ENCODE measurements at regions not wholly inside any gene's neighbourhood (a gene's known extent, or its start where the extent isn't known, plus 50 kb on each side); places are given as distances from the start of the nearest gene placed in this dataset.
"Not testable (repeated sequence)": the region's sequence is repeated elsewhere in the genome, so short reads cannot be mapped to it uniquely, and the experiment has no call there.

DNA sequence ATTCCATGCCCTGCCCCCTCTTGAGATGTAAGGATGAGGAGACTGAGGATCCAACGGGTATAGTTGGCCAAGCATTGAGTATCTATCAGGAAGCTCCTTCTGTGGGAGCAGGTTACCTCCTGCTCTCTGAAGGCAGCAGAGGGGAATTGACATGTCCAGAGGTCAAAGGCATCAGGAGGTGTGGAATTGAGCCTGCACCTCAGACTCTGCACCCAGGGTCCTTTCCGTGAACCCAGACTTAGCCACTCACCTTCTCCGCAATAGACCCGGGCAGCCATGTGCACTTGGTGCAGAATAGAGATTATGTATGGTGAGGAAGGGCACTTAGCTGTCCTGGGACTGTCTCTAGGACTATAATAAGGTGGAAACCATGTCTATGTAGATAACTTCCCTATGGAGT lies 399.0 kb upstream of the TPM1 start:
- H3K9ac ChIP-seq (ENCODE audit: low read length in 2 of 2): no peak overlapping the region
- no peaks in the 10 kb centered on the region for H3K36me3 ChIP-seq (ENCODE audit: control insufficient read depth in 2 of 2, insufficient read depth in 2 of 2, low read length in 2 of 2)
- H3K4me3 ChIP-seq (ENCODE audit: low read length in 2 of 2): no peak overlapping the region
- no peak overlapping the region for H3K27ac ChIP-seq (ENCODE audit: low read length)
- H3K4me1 ChIP-seq (ENCODE audit: control insufficient read depth, insufficient read depth, low read length): peaks cover 9% of the 10 kb centered on the region
- H3K9me3 ChIP-seq (ENCODE audit: control insufficient read depth in 2 of 2, low read length in 2 of 2): no peaks in the 10 kb centered on the region
- no peaks in the 10 kb centered on the region for H3K27me3 ChIP-seq (ENCODE audit: control insufficient read depth in 1 of 2, insufficient read depth in 2 of 2, low read length in 2 of 2)

DNA sequence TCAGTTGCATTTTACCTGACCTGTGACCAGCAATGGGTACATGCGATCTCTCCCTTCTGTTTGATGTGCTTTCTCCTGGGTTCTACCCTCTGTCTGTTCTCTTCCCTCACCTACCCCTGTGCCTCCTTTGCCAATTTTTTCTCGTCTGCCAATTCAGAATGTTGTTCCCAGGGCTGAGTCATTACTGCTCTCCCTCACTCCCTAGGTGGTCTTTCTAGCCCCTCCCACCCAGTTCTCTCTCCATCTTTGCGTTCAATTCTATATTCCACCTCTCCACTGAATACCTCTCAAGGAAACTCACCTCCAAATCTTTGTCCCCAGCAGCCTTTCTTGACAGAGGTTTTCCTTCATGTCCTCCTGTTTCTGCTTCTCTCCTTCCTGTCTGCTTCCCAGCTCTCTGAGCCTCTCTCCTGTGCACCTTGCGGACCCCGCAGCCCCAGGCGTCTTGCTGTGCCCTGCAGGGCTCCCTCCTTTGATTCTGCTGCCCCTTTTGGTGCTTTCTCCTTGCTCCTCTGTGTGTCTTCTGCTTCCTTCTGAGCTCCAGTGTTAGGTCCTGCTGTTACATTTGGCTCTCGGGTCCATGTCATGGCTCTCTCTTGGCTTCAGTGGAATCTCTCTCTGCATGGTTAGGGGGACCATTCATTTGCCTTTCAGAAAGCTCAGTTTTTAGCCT lies 398.2 kb upstream of the TPM1 start:
- Histone ChIP-seq H3K9ac (ENCODE audit: low read length in 2 of 2) (no peak overlapping the region), H3K36me3 (ENCODE audit: control insufficient read depth in 2 of 2, insufficient read depth in 2 of 2, low read length in 2 of 2) (no peaks in the 10 kb centered on the region), H3K4me1 (ENCODE audit: control insufficient read depth, insufficient read depth, low read length) (peaks cover 9% of the 10 kb centered on the region), H3K27me3 (ENCODE audit: control insufficient read depth in 1 of 2, insufficient read depth in 2 of 2, low read length in 2 of 2) (no peaks in the 10 kb centered on the region), H3K4me3 (ENCODE audit: low read length in 2 of 2) (no peak overlapping the region), H3K9me3 (ENCODE audit: control insufficient read depth in 2 of 2, low read length in 2 of 2) (no peaks in the 10 kb centered on the region), H3K27ac (ENCODE audit: low read length) (no peak overlapping the region)

DNA sequence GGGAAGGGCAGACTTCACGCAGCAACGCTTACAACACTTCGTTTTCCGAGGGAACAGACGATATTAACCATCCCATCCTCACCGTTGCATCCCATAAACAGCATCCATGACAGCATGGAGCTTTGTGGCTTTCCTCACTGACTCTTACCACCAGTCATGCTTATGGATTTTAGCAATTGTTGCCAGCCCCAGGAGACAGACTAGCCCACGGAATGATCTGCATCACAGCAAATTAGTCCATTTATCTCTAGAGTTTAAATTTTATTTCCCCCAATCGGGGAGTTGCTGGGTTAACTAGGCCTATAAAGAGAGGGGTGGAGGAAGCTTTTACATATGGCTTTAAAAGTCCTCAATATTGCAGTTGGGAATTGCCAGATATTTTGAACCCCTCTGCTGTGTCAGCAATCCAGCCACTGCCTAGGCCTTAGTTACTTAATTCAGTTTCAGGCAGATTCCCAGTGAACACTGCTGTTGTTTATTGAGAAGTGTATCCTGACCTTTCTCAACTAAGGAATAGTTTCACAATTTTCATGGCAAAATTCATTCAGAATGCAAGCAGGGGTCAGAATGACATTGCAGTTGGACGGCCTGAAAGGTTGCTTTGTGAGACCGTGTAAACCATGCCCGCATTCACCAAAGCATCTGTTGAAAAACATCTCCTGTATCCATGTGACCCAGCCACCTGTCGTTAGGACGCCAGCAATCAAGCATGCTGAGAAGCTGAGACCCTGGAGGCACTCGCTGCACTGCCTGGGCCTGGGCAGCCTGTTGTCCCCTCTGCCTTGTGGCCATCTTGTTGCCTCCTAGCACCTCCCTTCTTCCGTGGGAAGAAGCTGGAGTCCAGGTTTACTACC lies 397.4 kb upstream of the TPM1 start:
- no peak overlapping the region for H3K9ac ChIP-seq (ENCODE audit: low read length in 2 of 2)
- H3K9me3 ChIP-seq (ENCODE audit: control insufficient read depth in 2 of 2, low read length in 2 of 2): no peaks in the 10 kb centered on the region
- H3K4me1 ChIP-seq (ENCODE audit: control insufficient read depth, insufficient read depth, low read length): peaks cover 9% of the 10 kb centered on the region
- no peaks in the 10 kb centered on the region for H3K27me3 ChIP-seq (ENCODE audit: control insufficient read depth in 1 of 2, insufficient read depth in 2 of 2, low read length in 2 of 2)
- peaks cover 0 to 4% of the 10 kb centered on the region in 2 donors for H3K36me3 ChIP-seq (ENCODE audit: control insufficient read depth in 2 of 2, insufficient read depth in 2 of 2, low read length in 2 of 2)
- no peak overlapping the region for H3K4me3 ChIP-seq (ENCODE audit: low read length in 2 of 2)
- no peak overlapping the region for H3K27ac ChIP-seq (ENCODE audit: low read length)

DNA sequence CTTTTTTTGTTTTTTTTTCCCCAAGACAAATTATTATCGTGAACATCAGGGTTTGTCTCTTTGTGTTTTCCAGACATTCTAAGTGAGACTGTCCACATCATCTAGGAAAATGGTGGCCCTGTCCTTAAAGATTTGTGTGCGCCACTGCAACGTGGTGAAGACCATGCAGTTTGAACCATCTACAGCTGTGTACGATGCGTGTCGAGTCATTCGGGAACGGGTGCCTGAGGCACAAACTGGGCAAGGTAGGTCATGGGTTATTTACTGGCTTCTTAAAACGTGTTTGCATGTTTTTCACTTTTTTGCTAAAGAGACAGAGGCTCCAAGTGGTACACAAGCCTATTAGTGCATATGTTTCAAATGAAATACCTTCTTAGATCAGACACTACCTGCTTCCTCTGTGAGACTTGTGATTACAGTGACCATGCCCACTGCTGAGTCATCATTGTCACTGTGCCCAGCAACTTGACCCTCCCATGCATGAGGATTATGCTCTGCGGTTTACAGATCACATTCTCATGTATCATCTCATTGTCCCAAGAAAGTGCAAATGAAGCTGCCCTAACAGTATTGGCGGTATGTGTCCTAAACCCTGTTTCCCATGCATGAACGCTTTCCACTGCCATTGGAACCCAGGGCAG lies 395.2 kb upstream of the TPM1 start:
- Histone ChIP-seq H3K9me3 (ENCODE audit: control insufficient read depth in 2 of 2, low read length in 2 of 2) (no peaks in the 10 kb centered on the region), H3K36me3 (ENCODE audit: control insufficient read depth in 2 of 2, insufficient read depth in 2 of 2, low read length in 2 of 2) (peaks cover 0 to 11% of the 10 kb centered on the region in 2 donors), H3K4me3 (ENCODE audit: low read length in 2 of 2) (no peak overlapping the region), H3K9ac (ENCODE audit: low read length in 2 of 2) (no peak overlapping the region), H3K27ac (ENCODE audit: low read length) (no peak overlapping the region), H3K4me1 (ENCODE audit: control insufficient read depth, insufficient read depth, low read length) (peaks cover 9% of the 10 kb centered on the region), H3K27me3 (ENCODE audit: control insufficient read depth in 1 of 2, insufficient read depth in 2 of 2, low read length in 2 of 2) (no peaks in the 10 kb centered on the region)

DNA sequence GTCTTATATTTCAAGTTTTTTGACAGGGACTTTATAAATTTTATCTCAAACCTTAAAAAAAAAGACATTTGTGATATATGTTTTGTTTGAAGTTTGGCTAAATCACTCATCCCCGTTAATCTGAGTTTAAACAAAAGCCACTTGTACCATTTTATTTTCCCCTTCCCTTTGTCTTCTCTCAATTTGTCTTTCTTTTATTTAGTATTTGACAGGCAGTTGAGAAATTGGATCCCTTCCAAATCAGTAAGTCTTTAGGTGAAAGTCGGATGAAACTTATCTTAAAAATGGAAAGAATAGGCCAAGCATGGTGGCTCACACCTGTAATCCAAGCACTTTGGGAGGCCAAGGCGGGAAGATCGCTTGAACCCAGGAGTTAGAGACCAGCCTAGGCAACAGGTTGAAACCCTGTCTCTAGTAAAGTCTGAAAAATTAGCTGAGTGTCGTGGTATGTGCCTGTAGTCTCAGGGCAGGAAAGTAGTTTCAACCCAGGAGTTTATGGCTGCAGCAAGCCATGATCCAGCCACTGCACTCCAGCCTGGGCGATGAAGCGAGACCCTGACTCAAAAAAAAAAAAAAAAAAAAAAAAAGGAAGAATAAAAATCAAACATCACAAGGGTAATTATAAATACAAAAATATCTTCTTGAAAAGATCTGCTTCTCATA lies 394.6 kb upstream of the TPM1 start:
- peaks cover 9% of the 10 kb centered on the region for H3K4me1 ChIP-seq (ENCODE audit: control insufficient read depth, insufficient read depth, low read length)
- peaks cover 0 to 13% of the 10 kb centered on the region in 2 donors for H3K36me3 ChIP-seq (ENCODE audit: control insufficient read depth in 2 of 2, insufficient read depth in 2 of 2, low read length in 2 of 2)
- no peak overlapping the region for H3K4me3 ChIP-seq (ENCODE audit: low read length in 2 of 2)
- no peaks in the 10 kb centered on the region for H3K27me3 ChIP-seq (ENCODE audit: control insufficient read depth in 1 of 2, insufficient read depth in 2 of 2, low read length in 2 of 2)
- no peak overlapping the region for H3K27ac ChIP-seq (ENCODE audit: low read length)
- H3K9me3 ChIP-seq (ENCODE audit: control insufficient read depth in 2 of 2, low read length in 2 of 2): no peaks in the 10 kb centered on the region
- no peak overlapping the region for H3K9ac ChIP-seq (ENCODE audit: low read length in 2 of 2)

DNA sequence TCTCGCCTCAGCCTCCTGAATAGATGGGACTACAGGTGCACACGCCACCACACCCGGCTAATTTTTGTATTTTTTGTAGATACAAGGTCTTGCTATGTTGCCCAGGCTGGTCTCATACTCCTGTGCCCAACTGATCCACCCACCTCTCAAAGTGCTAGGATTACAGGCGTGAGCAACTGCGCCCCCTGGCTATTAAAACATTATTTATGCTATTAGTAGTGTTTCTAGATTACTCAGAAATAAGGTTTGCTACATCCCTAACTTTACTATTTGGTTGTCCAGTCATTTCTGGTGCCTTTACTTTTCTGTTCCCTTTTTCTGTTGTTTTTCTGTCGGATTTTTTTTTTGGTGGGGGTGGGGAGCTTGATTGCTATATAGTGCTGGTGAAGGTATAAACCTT lies 393.6 kb upstream of the TPM1 start:
- no peak overlapping the region for H3K27ac ChIP-seq (ENCODE audit: low read length)
- no peak overlapping the region for H3K9ac ChIP-seq (ENCODE audit: low read length in 2 of 2)
- H3K27me3 ChIP-seq (ENCODE audit: control insufficient read depth in 1 of 2, insufficient read depth in 2 of 2, low read length in 2 of 2): no peaks in the 10 kb centered on the region
- H3K36me3 ChIP-seq (ENCODE audit: control insufficient read depth in 2 of 2, insufficient read depth in 2 of 2, low read length in 2 of 2): peaks cover 2 to 13% of the 10 kb centered on the region in 2 donors
- no peak overlapping the region for H3K4me3 ChIP-seq (ENCODE audit: low read length in 2 of 2)
- H3K4me1 ChIP-seq (ENCODE audit: control insufficient read depth, insufficient read depth, low read length): peaks cover 9% of the 10 kb centered on the region
- H3K9me3 ChIP-seq (ENCODE audit: control insufficient read depth in 2 of 2, low read length in 2 of 2): no peaks in the 10 kb centered on the region

DNA sequence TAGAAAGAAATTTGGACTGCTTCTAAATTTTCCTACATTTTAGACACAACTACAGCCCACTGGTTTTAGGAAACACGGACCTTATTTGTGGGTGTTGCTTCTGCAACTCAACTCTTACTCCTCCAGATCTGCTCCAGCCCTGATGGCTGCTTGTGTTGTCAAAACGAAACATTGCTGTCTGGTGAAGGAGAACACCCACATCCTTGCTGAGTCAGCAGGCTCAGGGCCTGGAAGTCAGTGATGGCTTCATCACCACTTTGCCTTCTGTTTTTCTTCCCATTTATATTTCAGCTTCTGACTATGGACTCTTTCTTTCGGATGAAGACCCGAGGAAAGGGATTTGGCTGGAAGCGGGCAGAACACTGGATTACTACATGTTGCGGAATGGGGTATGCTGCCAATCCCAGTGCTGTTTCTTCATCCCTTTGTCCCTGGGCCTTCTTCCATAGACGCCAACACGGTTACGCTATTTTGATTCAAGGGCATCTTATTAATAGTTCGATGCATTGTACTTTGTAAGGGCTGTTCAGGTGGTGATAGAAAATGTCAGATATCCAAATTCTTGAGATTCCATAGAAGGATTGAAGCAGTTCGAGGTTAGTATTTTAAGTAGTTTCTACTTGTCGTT lies 392.6 kb upstream of the TPM1 start:
- Histone ChIP-seq H3K4me3 (ENCODE audit: low read length in 2 of 2) (no peak overlapping the region), H3K36me3 (ENCODE audit: control insufficient read depth in 2 of 2, insufficient read depth in 2 of 2, low read length in 2 of 2) (peaks cover 2 to 13% of the 10 kb centered on the region in 2 donors), H3K27ac (ENCODE audit: low read length) (no peak overlapping the region), H3K27me3 (ENCODE audit: control insufficient read depth in 1 of 2, insufficient read depth in 2 of 2, low read length in 2 of 2) (no peaks in the 10 kb centered on the region), H3K9me3 (ENCODE audit: control insufficient read depth in 2 of 2, low read length in 2 of 2) (no peaks in the 10 kb centered on the region), H3K9ac (ENCODE audit: low read length in 2 of 2) (no peak overlapping the region), H3K4me1 (ENCODE audit: control insufficient read depth, insufficient read depth, low read length) (peaks cover 4% of the 10 kb centered on the region)

DNA sequence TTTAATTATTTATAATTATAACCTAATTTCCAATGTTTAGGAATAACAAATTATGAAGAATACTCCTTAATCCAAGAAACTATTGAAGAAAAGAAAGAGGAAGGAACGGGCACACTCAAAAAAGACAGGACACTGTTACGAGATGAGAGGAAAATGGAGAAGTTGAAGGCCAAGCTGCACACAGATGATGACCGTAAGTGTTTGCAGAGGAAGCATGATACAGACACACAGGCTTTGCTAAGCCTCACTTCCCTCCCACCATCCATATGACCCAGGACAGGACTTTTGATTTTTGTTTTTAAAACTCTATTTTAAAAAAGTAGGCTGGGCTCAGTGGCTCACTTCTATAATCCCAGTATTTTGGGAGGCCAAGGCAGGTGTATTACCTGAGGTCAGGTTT lies 389.4 kb upstream of the TPM1 start:
- H3K27ac ChIP-seq (ENCODE audit: low read length): no peak overlapping the region
- no peaks in the 10 kb centered on the region for H3K9me3 ChIP-seq (ENCODE audit: control insufficient read depth in 2 of 2, low read length in 2 of 2)
- no peaks in the 10 kb centered on the region for H3K27me3 ChIP-seq (ENCODE audit: control insufficient read depth in 1 of 2, insufficient read depth in 2 of 2, low read length in 2 of 2)
- peaks cover 12 to 21% of the 10 kb centered on the region in 2 donors for H3K36me3 ChIP-seq (ENCODE audit: control insufficient read depth in 2 of 2, insufficient read depth in 2 of 2, low read length in 2 of 2)
- H3K9ac ChIP-seq (ENCODE audit: low read length in 2 of 2): no peak overlapping the region
- no peak overlapping the region for H3K4me3 ChIP-seq (ENCODE audit: low read length in 2 of 2)
- H3K4me1 ChIP-seq (ENCODE audit: control insufficient read depth, insufficient read depth, low read length): no peaks in the 10 kb centered on the region

DNA sequence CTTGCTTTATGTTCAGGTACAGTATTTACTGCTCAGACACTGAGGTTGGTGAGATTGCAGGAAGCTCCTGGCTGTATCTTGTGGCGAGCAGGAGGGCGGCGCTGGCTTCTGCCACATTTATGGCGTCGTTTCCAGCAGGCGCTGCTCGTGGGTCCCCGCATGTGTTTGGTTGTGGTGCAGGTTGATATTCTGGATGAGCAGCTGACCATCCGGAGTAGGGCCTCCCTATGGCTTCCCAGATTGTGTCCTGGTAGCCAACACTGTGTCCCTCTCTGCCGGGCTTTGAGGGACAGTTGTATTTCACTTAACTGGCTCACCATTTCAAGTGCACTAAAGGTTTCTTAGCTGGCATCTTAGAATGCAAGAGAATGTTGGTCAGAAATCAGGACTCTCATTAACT lies 386.5 kb upstream of the TPM1 start:
- H3K4me1 ChIP-seq (ENCODE audit: control insufficient read depth, insufficient read depth, low read length): no peaks in the 10 kb centered on the region
- no peaks in the 10 kb centered on the region for H3K27me3 ChIP-seq (ENCODE audit: control insufficient read depth in 1 of 2, insufficient read depth in 2 of 2, low read length in 2 of 2)
- no peak overlapping the region for H3K4me3 ChIP-seq (ENCODE audit: low read length in 2 of 2)
- peaks cover 16 to 25% of the 10 kb centered on the region in 2 donors for H3K36me3 ChIP-seq (ENCODE audit: control insufficient read depth in 2 of 2, insufficient read depth in 2 of 2, low read length in 2 of 2)
- H3K9me3 ChIP-seq (ENCODE audit: control insufficient read depth in 2 of 2, low read length in 2 of 2): no peaks in the 10 kb centered on the region
- H3K27ac ChIP-seq (ENCODE audit: low read length): no peak overlapping the region
- H3K9ac ChIP-seq (ENCODE audit: low read length in 2 of 2): no peak overlapping the region

DNA sequence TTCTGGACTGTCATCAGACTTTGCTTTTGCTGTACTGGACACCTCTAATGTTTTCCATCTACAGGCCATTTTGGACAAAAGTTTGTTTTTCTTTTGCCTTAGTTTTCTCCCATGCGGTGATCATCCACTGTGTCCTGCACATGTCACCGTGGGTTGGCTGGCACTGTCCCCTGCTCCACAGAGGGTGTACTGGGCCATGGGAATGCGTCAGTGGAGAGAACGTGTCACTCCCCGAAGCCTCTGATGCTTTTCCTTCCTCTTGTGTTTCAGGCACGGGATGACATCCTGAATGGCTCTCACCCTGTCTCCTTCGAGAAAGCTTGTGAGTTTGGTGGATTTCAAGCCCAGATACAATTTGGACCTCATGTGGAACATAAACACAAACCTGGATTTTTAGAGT lies 385.0 kb upstream of the TPM1 start:
- H3K27me3 ChIP-seq (ENCODE audit: control insufficient read depth in 1 of 2, insufficient read depth in 2 of 2, low read length in 2 of 2); H3K27ac ChIP-seq (ENCODE audit: low read length); H3K4me3 ChIP-seq (ENCODE audit: low read length in 2 of 2); H3K4me1 ChIP-seq (ENCODE audit: control insufficient read depth, insufficient read depth, low read length); H3K9ac ChIP-seq (ENCODE audit: low read length in 2 of 2); H3K9me3 ChIP-seq (ENCODE audit: control insufficient read depth in 2 of 2, low read length in 2 of 2): not testable (repeated sequence)
- peaks cover 16 to 19% of the 10 kb centered on the region in 2 donors for H3K36me3 ChIP-seq (ENCODE audit: control insufficient read depth in 2 of 2, insufficient read depth in 2 of 2, low read length in 2 of 2)

Measured in stomach smooth muscle (tissue), 2 donors.